Smooth muscle cell (in vitro differentiated cells): ENCODE measurements at regions not wholly inside any gene's neighbourhood (a gene's known extent, or its start where the extent isn't known, plus 50 kb on each side); places are given as distances from the start of the nearest gene placed in this dataset.

Experiments used
- DNase-seq: peaks from one replicate; lab custom pipeline; 2025; ENCODE audit not compliant: unreplicated experiment; lab: John Stamatoyannopoulos, UW
- H2AFZ ChIP-seq: fragments of 200-600 bp; sonication (generic); 2 replicates; pipeline ENCODE4 v1.6.0; 2016; ENCODE audit warnings: antibody characterized with exemption, low read depth, mild to moderate bottlenecking
- H3F3A ChIP-seq: fragments of 200-600 bp; sonication (generic); 2 replicates; pipeline ENCODE4 v1.6.0; 2017; ENCODE audit warnings: antibody characterized with exemption, low read depth
- H3K27ac ChIP-seq: fragments of 200-600 bp; sonication (generic); 2 replicates; pipeline ENCODE4 v1.5.1; 2016; ENCODE audit warnings: low read depth, mild to moderate bottlenecking
- H3K27me3 ChIP-seq: fragments of 200-600 bp; sonication (generic); 2 replicates; pipeline ENCODE4 v1.6.1; 2016; ENCODE audit warnings: low read depth, mild to moderate bottlenecking
- H3K36me3 ChIP-seq: fragments of 200-600 bp; sonication (generic); 2 replicates; pipeline ENCODE4 v1.5.1; 2016; ENCODE audit warnings: low read depth
- H3K4me1 ChIP-seq: fragments of 200-600 bp; sonication (generic); 2 replicates; pipeline ENCODE4 v1.5.1; 2016; ENCODE audit warnings: low read depth
- H3K4me2 ChIP-seq: fragments of 200-600 bp; sonication (generic); 2 replicates; pipeline ENCODE4 v1.6.0; 2016; ENCODE audit warnings: mild to moderate bottlenecking
- H3K4me3 ChIP-seq: fragments of 200-600 bp; sonication (generic); 2 replicates; pipeline ENCODE4 v1.5.1; 2016; ENCODE audit warnings: mild to moderate bottlenecking
- H3K79me2 ChIP-seq: fragments of 200-600 bp; sonication (generic); 2 replicates; pipeline ENCODE4 v1.6.0; 2016; ENCODE audit warnings: low read depth, mild to moderate bottlenecking
- H3K9ac ChIP-seq: fragments of 200-600 bp; sonication (generic); 2 replicates; pipeline ENCODE4 v1.6.0; 2016; ENCODE audit warnings: low read depth
- H3K9me3 ChIP-seq: fragments of 200-600 bp; sonication (generic); replicated peaks from 2 replicates; pipeline ENCODE4 v1.5.1; 2016; ENCODE audit warnings: low read depth
- H4K20me1 ChIP-seq: fragments of 200-600 bp; sonication (generic); 2 replicates; pipeline ENCODE4 v1.6.0; 2016; ENCODE audit warnings: low read depth
- WGBS: methylation state at CpG from one replicate; pipeline ENCODE4 v1.1.7; 2016; ENCODE audit warnings: low lambda C conversion rate; 5-methylcytosine and 5-hydroxymethylcytosine counted together
- TF ChIP-seq, protein P1 (sequence below): fragments of 200-600 bp; sonication (generic); IDR thresholded peaks from 2 replicates; pipeline ENCODE4 v1.5.1; 2017; ENCODE audit warnings: borderline replicate concordance, mild to moderate bottlenecking, antibody characterized with exemption; ENCODE audit not compliant: insufficient read depth, poor library complexity, severe bottlenecking

GRCh38 chr2:226124548-226125011, 675.0 kb downstream of the IRS1 start:
- H3F3A ChIP-seq: peaks cover 1% of the 10 kb centered on the region
- H3K79me2 ChIP-seq: no peaks in the 10 kb centered on the region
- no peaks in the 10 kb centered on the region for H3K27me3 ChIP-seq
- no peak for DNase-seq
- peaks cover 8% of the 10 kb centered on the region for H3K4me1 ChIP-seq
- H3K4me3 ChIP-seq: no peak overlapping the region
- H3K9ac ChIP-seq: no peak overlapping the region
- H3K27ac ChIP-seq: no peak overlapping the region
- no peak overlapping the region for H3K4me2 ChIP-seq
- TF ChIP-seq, protein P1, sequence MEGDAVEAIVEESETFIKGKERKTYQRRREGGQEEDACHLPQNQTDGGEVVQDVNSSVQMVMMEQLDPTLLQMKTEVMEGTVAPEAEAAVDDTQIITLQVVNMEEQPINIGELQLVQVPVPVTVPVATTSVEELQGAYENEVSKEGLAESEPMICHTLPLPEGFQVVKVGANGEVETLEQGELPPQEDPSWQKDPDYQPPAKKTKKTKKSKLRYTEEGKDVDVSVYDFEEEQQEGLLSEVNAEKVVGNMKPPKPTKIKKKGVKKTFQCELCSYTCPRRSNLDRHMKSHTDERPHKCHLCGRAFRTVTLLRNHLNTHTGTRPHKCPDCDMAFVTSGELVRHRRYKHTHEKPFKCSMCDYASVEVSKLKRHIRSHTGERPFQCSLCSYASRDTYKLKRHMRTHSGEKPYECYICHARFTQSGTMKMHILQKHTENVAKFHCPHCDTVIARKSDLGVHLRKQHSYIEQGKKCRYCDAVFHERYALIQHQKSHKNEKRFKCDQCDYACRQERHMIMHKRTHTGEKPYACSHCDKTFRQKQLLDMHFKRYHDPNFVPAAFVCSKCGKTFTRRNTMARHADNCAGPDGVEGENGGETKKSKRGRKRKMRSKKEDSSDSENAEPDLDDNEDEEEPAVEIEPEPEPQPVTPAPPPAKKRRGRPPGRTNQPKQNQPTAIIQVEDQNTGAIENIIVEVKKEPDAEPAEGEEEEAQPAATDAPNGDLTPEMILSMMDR: no peak
- H4K20me1 ChIP-seq: no peaks in the 10 kb centered on the region
- H2AFZ ChIP-seq: peak overlapping the region; percentile 55
- H3K9me3 ChIP-seq: no peaks in the 10 kb centered on the region
- WGBS: 21% methylated on average over 2 of the region's 2 CpGs
- H3K36me3 ChIP-seq: no peaks in the 10 kb centered on the region

- 57% methylated on average over 3 of the region's 3 CpGs for WGBS
- Histone ChIP-seq H3K27me3 (no peaks in the 10 kb centered on the region), H3K79me2 (no peaks in the 10 kb centered on the region), H2AFZ (no peak overlapping the region), H3K27ac (no peak overlapping the region), H3K36me3 (no peaks in the 10 kb centered on the region), H3K4me1 (peaks cover 8% of the 10 kb centered on the region), H3K9me3 (no peaks in the 10 kb centered on the region), H3K9ac (no peak overlapping the region), H3K4me2 (no peak overlapping the region), H3F3A (peaks cover 7% of the 10 kb centered on the region), H3K4me3 (no peak overlapping the region), H4K20me1 (no peaks in the 10 kb centered on the region)
- TF ChIP-seq, protein P1: no peak
- no peak for DNase-seq
These were observed 676.3 kb downstream of the IRS1 start for GRCh38 chr2:226123300-226123699.

- Histone ChIP-seq H3K27ac (no peak overlapping the region), H3K4me3 (no peak overlapping the region), H3F3A (peaks cover 7% of the 10 kb centered on the region), H3K9ac (no peak overlapping the region), H3K36me3 (no peaks in the 10 kb centered on the region), H4K20me1 (no peaks in the 10 kb centered on the region), H3K4me2 (no peak overlapping the region), H3K4me1 (peaks cover 18% of the 10 kb centered on the region), H3K27me3 (no peaks in the 10 kb centered on the region), H2AFZ (no peak overlapping the region), H3K79me2 (no peaks in the 10 kb centered on the region), H3K9me3 (no peaks in the 10 kb centered on the region)
- TF ChIP-seq, protein P1: no peak
- DNase-seq: no peak
These were observed 677.6 kb downstream of the IRS1 start for GRCh38 chr2:226122041-226122440.

GRCh38 chr2:226121046-226121738, 678.4 kb downstream of the IRS1 start:
- H3K4me3 ChIP-seq: no peak overlapping the region
- H3K4me2 ChIP-seq: no peak overlapping the region
- H3K9me3 ChIP-seq: no peaks in the 10 kb centered on the region
- H3K9ac ChIP-seq: no peak overlapping the region
- H3K4me1 ChIP-seq: peaks cover 27% of the 10 kb centered on the region
- H3K36me3 ChIP-seq: no peaks in the 10 kb centered on the region
- no peak for DNase-seq
- H3K27me3 ChIP-seq: no peaks in the 10 kb centered on the region
- no peaks in the 10 kb centered on the region for H4K20me1 ChIP-seq
- WGBS: 87% methylated on average over 4 of the region's 4 CpGs
- H3K79me2 ChIP-seq: no peaks in the 10 kb centered on the region
- no peak overlapping the region for H3K27ac ChIP-seq
- TF ChIP-seq, protein P1: no peak
- H3F3A ChIP-seq: peaks cover 9% of the 10 kb centered on the region
- no peak overlapping the region for H2AFZ ChIP-seq
